ES-I3 (cell line): ENCODE measurements at regions not wholly inside any gene's neighbourhood (a gene's known extent, or its start where the extent isn't known, plus 50 kb on each side); places are given as distances from the start of the nearest gene placed in this dataset.

Source experiments
- H3K36me3 ChIP-seq: 2 replicates; pipeline ENCODE4 v1.6.1; 2013; ENCODE audit warnings: mild to moderate bottlenecking, low read length, control low read depth, moderate library complexity; ENCODE audit not compliant: insufficient read depth
- H3K4me1 ChIP-seq: 2 replicates; pipeline ENCODE4 v1.6.1; 2013; ENCODE audit warnings: mild to moderate bottlenecking, control low read depth, low read length; ENCODE audit not compliant: insufficient read depth
- H3K9ac ChIP-seq: 2 replicates; pipeline ENCODE4 v1.6.1; 2013; ENCODE audit warnings: low read depth, mild to moderate bottlenecking, low read length, moderate library complexity
- H3K9me3 ChIP-seq: 2 replicates; pipeline ENCODE4 v1.6.1; 2013; ENCODE audit warnings: mild to moderate bottlenecking, low read length, moderate library complexity; ENCODE audit not compliant: control insufficient read depth, insufficient read depth

GRCh38 chr4:144289667-144290428, 149.3 kb upstream of the GYPA start:
- Histone ChIP-seq H3K9me3 (no peaks in the 10 kb centered on the region), H3K4me1 (no peaks in the 10 kb centered on the region), H3K9ac (no peak overlapping the region), H3K36me3 (no peaks in the 10 kb centered on the region)

GRCh38 chr4:144291164-144291563, 150.6 kb upstream of the GYPA start:
- Histone ChIP-seq H3K9ac (no peak overlapping the region), H3K36me3 (no peaks in the 10 kb centered on the region), H3K9me3 (no peaks in the 10 kb centered on the region), H3K4me1 (no peaks in the 10 kb centered on the region)

GRCh38 chr4:144294211-144294610, 153.7 kb upstream of the GYPA start:
- Histone ChIP-seq H3K4me1 (no peaks in the 10 kb centered on the region), H3K9ac (no peak overlapping the region), H3K9me3 (no peaks in the 10 kb centered on the region), H3K36me3 (no peaks in the 10 kb centered on the region)

- H3K9ac ChIP-seq: no peak overlapping the region
- H3K4me1 ChIP-seq: no peaks in the 10 kb centered on the region
- no peaks in the 10 kb centered on the region for H3K9me3 ChIP-seq
- H3K36me3 ChIP-seq: no peaks in the 10 kb centered on the region
Measured at GRCh38 chr4:144295286-144295995, 154.9 kb upstream of the GYPA start.

- no peak overlapping the region for H3K9ac ChIP-seq
- H3K9me3 ChIP-seq: no peaks in the 10 kb centered on the region
- no peaks in the 10 kb centered on the region for H3K4me1 ChIP-seq
- no peaks in the 10 kb centered on the region for H3K36me3 ChIP-seq
Measured at GRCh38 chr4:144296941-144297340, 156.4 kb upstream of the GYPA start.

GRCh38 chr4:144298519-144298918, 158.0 kb upstream of the GYPA start:
- no peaks in the 10 kb centered on the region for H3K9me3 ChIP-seq
- no peak overlapping the region for H3K9ac ChIP-seq
- no peaks in the 10 kb centered on the region for H3K36me3 ChIP-seq
- peaks cover 6% of the 10 kb centered on the region; the same call in 1 of the 2 replicates for H3K4me1 ChIP-seq

- H3K36me3 ChIP-seq: no peaks in the 10 kb centered on the region
- no peaks in the 10 kb centered on the region for H3K9me3 ChIP-seq
- peaks cover 6% of the 10 kb centered on the region; the same call in 1 of the 2 replicates for H3K4me1 ChIP-seq
- no peak overlapping the region for H3K9ac ChIP-seq
Measured at GRCh38 chr4:144300616-144301015, 160.1 kb upstream of the GYPA start.

GRCh38 chr4:144302704-144303536, 162.4 kb upstream of the GYPA start:
- H3K4me1 ChIP-seq: peaks cover 6% of the 10 kb centered on the region; the same call in 1 of the 2 replicates
- no peaks in the 10 kb centered on the region for H3K36me3 ChIP-seq
- no peak overlapping the region for H3K9ac ChIP-seq
- H3K9me3 ChIP-seq: no peaks in the 10 kb centered on the region

GRCh38 chr4:144304025-144304424, 163.5 kb upstream of the GYPA start:
- H3K4me1 ChIP-seq: peaks cover 6% of the 10 kb centered on the region; the same call in 1 of the 2 replicates
- no peaks in the 10 kb centered on the region for H3K9me3 ChIP-seq
- H3K36me3 ChIP-seq: no peaks in the 10 kb centered on the region
- H3K9ac ChIP-seq: no peak overlapping the region

GRCh38 chr4:144310535-144310934, 170.0 kb upstream of the GYPA start:
- no peaks in the 10 kb centered on the region for H3K4me1 ChIP-seq
- H3K9me3 ChIP-seq: no peaks in the 10 kb centered on the region
- no peaks in the 10 kb centered on the region for H3K36me3 ChIP-seq
- no peak overlapping the region for H3K9ac ChIP-seq

GRCh38 chr4:144313370-144313769, 172.9 kb upstream of the GYPA start:
- H3K9ac ChIP-seq: no peak overlapping the region
- no peaks in the 10 kb centered on the region for H3K4me1 ChIP-seq
- H3K9me3 ChIP-seq: no peaks in the 10 kb centered on the region
- no peaks in the 10 kb centered on the region for H3K36me3 ChIP-seq

GRCh38 chr4:144316869-144317268, 176.4 kb upstream of the GYPA start:
- Histone ChIP-seq H3K9me3 (no peaks in the 10 kb centered on the region), H3K4me1 (no peaks in the 10 kb centered on the region), H3K36me3 (no peaks in the 10 kb centered on the region), H3K9ac (no peak overlapping the region)

GRCh38 chr4:144318797-144319196, 178.3 kb upstream of the GYPA start:
- Histone ChIP-seq H3K9ac (no peak overlapping the region), H3K9me3 (no peaks in the 10 kb centered on the region), H3K36me3 (no peaks in the 10 kb centered on the region), H3K4me1 (no peaks in the 10 kb centered on the region)

GRCh38 chr4:144336633-144337032, 196.1 kb upstream of the GYPA start:
- H3K9ac ChIP-seq: no peak overlapping the region
- no peaks in the 10 kb centered on the region for H3K9me3 ChIP-seq
- H3K4me1 ChIP-seq: no peaks in the 10 kb centered on the region; the same call in 1 of the 2 replicates
- no peaks in the 10 kb centered on the region for H3K36me3 ChIP-seq
